ENCODE measurements at regions not wholly inside any gene's neighbourhood (a gene's known extent, or its start where the extent isn't known, plus 50 kb on each side); places are given as distances from the start of the nearest gene placed in this dataset.
"Not testable (repeated sequence)": the region's sequence is repeated elsewhere in the genome, so short reads cannot be mapped to it uniquely, and the experiment has no call there.

GRCh38 chr21:16438761-16439160 lies 709.0 kb downstream of the USP25 start:
- DNase-seq (ENCODE audit: low read depth in 4 of 4, low spot score in 3 of 4), result no peak

GRCh38 chr21:16441789-16442188 lies 712.0 kb downstream of the USP25 start:
- no peak for DNase-seq (ENCODE audit: low read depth in 4 of 4, low spot score in 3 of 4)

DNA sequence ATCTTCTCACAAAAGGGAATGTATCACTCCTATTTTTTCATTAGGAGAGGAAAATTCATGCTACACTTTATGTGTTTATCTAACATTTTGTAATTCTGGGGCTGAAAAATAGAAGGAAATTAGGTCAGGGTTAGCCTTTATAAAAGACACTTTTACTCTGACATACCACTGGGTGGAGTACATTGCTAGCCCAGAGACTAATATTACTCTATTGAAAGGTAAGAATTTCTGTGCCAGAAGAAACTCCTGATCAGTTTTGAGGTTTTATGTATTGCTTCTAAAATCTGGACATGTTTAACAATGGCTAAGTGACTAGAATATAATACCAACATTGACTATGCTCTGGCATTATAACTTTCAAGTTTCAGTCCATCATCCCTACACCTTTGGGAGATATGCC lies 724.6 kb downstream of the USP25 start:
- no peak for DNase-seq (ENCODE audit: low read depth in 4 of 4, low spot score in 3 of 4)

DNA sequence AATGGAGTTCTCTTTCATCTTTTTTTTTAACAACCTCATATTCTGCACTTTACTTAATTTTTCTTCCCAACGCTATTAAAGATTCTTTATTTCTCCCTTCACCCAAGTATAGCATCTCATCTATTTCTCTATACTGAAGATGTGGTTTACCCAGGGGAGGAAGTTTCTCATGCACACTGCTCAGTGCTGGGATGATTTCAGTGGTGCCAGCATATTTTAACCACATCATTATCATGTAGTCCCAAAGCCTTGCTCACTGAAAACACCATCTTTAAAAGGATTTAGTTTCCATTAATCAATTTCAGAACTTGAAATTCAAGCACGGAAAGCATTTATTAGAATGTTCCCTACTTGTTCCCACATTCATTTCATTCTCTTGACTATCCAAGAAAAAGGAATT lies 725.7 kb downstream of the USP25 start:
- no peak for DNase-seq (ENCODE audit: low read depth in 4 of 4, low spot score in 3 of 4)

- peak; percentile 10 to 16 (median 12) for DNase-seq (ENCODE audit: low read depth in 4 of 4, low spot score in 3 of 4)
These were observed 726.2 kb downstream of the USP25 start for GRCh38 chr21:16455978-16456377.

GRCh38 chr21:16457498-16457897 lies 727.7 kb downstream of the USP25 start:
- DNase-seq (ENCODE audit: low read depth in 4 of 4, low spot score in 3 of 4), result no peak

GRCh38 chr21:16460936-16461335 lies 731.2 kb downstream of the USP25 start:
- no peak for DNase-seq (ENCODE audit: low read depth in 4 of 4, low spot score in 3 of 4)

DNA sequence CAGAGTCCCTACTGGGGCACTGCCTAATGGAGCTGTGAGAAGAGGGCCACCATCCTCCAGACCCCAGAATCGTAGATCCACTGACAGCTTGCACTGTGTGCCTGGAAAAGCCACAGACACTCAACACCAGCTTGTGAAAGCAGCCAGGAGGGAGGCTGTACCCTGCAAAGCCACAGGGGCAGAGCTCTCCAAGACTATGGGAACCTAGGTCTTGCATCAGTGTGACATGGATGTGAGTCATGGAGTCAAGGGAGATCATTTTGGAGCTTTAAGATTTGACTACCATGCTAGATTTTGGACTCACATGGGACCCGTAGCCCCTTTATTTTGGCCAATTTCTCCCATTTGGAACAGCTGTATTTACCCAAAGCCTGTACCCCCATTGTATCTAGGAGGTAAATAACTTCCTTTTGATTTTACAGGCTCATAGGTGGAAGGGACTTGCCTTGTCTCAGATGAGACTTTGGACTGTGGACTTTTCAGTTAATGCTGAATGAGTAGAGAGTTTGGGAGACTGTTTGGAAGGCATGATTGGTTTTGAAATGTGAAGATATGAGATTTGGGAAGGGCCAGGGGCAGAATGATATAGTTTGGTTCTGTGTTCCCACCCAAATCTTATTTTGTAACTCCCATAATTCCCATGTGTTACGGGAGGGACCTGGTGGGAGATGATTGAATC lies 734.6 kb downstream of the USP25 start:
- not testable (repeated sequence) for DNase-seq (ENCODE audit: low read depth in 4 of 4, low spot score in 3 of 4)

DNA sequence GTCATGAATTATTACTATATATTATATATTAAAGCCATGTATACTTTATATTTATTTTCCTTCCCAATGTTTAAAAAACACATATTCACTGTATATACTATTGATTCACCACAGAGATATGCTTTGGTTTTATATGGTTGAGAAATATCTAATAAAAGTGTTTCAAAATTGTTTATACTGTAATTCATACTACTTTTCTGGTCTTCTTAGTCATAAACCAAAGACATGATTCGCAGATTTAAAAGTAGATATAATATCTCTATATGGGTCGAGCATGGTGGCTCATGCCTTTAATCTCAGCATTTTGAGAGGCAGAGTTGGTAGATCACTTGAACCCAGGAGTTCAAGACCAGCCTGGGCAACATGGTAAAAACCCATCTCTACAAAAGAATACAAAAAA lies 738.4 kb downstream of the USP25 start:
- no peak for DNase-seq (ENCODE audit: low read depth in 4 of 4, low spot score in 3 of 4)

DNA sequence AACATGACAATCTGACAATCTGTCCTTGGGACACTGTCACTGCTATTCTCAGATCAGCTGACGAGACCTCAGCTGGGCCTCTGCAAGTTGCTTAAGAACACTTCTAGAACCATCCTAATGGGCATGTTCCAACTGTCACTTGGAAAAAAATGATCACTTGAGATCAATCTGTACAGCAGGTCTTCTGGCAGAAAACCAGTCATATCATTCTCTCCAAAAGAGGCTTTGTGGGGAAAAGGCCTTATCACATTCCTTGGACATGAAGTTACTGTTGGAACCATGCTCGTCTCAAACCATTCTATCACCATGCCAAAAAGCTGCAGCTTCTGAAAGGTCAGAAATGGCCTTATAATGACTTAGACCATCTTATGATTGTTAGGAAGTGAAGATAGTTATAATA lies 744.2 kb downstream of the USP25 start:
- DNase-seq (ENCODE audit: low read depth in 4 of 4, low spot score in 3 of 4), result no peak

DNA sequence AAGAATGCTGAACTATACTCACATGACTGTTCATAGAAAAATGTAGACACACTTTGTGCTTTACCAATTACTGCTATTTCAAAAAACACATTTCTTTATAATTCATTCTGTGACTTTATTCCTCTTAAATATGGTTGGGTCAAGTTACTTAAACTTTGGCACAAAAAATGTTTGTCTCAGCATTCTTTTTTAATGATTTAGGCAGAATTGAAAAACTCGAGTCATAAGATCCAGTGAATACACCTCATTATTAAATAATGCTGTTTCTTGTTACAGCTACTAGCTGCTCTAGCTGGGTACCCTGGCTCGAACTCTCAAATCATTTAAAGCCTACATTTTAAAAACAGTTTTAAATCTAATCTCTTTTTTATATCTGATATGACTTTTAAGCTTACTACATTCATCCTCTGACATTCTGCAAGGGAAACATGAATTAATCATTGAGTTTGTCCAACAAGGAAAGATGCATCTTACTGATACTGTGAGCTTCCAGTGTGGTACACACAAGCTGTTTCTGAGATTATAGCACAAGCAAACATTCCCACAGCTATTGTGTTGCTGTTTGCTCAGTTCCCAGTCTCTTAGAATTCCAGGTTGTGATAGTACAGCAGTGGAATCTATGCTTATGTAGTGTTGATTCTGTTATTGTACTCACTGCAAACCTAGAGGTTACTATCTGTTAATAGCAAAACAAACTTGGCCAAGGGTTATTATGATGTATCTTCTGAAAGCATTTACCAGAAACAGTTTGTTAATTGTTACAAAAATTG lies 746.5 kb downstream of the USP25 start:
- no peak for DNase-seq (ENCODE audit: low read depth in 4 of 4, low spot score in 3 of 4)

DNA sequence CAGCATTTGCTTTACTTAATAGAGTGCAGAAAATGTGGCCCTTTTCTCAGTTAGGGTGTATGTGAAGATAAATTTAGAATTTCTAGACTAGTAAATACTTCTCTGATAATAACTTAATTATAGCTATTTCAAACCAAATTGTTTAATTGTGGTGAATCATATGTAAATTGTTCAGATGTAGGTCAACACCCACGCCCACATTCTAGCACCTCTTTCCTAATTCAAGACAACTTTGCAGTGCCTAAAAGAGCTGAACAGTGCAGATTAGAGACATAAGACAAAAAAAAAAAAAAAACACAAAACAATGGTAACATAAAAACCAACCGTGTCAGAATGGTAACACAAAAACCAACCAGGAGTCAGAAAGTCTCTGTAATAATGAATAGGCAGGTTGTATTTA lies 758.3 kb downstream of the USP25 start:
- DNase-seq (ENCODE audit: low read depth in 4 of 4, low spot score in 3 of 4), result no peak

GRCh38 chr21:16492356-16492755 lies 762.6 kb downstream of the USP25 start:
- no peak for DNase-seq (ENCODE audit: low read depth in 4 of 4, low spot score in 3 of 4)

- DNase-seq (ENCODE audit: low read depth in 4 of 4, low spot score in 3 of 4), result no peak
These were observed 763.1 kb downstream of the USP25 start for GRCh38 chr21:16492892-16493291.

DNA sequence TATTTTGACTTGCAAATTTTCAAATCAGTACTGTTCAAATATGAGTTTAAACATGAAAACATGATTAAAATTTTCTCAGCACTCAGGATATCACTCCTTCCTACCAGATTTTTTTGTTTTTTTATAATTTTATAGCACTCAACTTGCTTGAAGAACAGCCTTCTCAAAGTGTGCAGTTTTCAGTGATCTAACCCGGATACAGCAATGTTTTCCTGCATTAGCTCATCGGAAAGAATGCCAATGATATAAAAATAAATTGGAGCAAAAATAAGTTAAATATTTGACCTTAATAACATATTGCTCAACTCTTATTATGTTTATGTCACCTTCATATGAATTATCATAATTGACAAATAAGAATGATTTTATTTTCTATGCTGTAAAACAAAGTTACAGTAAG lies 766.8 kb downstream of the USP25 start:
- no peak for DNase-seq (ENCODE audit: low read depth in 4 of 4, low spot score in 3 of 4)

DNA sequence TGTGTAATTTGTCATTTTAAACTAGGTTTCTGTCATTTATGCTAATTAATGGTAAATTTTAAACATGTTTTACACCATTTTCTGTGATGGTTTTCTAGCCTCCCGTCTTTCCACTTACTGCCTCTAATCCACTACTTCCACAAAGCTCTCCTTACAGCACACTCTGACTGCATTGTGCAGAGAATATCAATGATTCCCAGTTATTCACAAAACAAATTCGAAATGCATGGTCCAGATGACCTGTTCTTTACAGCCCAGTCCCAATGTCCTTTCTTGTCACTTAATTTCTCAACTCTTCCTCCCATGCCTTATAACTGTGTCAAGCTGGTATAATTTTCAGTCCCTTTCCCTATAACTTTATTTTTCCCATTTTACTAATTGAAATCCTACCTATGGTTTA lies 770.5 kb downstream of the USP25 start:
- no peak for DNase-seq (ENCODE audit: low read depth in 4 of 4, low spot score in 3 of 4)

- DNase-seq (ENCODE audit: low read depth in 4 of 4, low spot score in 3 of 4), result no peak
These were observed 772.5 kb downstream of the USP25 start for GRCh38 chr21:16502273-16502672.

GRCh38 chr21:16502897-16503296 lies 773.1 kb downstream of the USP25 start:
- no peak for DNase-seq (ENCODE audit: low read depth in 4 of 4, low spot score in 3 of 4)

DNA sequence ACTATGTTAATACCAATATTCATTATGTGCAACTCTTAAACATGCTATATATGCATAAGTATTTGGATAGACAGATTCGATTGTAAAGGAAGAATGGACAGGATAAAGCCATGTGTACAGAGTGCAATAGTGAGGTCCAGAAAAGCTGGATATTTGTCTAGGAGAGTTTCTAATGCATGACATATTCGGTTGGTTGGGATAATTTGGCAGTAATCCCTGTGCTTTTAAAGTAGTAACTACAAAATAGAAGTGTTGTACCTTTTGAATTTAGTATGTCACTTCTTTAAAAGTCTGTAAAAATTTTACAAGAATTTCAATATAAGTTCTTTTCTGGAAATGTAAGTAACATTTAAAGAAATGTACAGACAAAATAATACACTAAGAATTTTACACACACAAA lies 774.5 kb downstream of the USP25 start:
- DNase-seq (ENCODE audit: low read depth in 4 of 4, low spot score in 3 of 4), result no peak

DNA sequence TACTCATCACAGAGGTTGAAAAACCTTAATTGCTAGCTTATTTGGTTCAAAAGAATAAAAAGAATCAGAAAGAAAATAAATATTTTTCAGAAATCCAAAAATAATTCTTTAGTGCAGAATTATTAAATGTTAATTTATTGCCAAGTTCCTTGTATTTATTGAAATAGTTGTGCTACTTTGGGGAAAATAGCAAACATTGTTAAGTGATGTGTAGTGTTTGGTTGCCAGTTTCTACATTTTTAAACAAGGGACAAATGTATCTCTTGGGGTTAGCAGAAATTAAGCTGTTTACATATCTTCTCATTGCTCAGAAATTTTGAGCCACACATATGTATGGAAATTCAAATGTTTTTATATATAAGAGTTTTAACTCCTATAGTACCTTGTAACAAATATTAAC lies 775.0 kb downstream of the USP25 start:
- no peak for DNase-seq (ENCODE audit: low read depth in 4 of 4, low spot score in 3 of 4)

DNA sequence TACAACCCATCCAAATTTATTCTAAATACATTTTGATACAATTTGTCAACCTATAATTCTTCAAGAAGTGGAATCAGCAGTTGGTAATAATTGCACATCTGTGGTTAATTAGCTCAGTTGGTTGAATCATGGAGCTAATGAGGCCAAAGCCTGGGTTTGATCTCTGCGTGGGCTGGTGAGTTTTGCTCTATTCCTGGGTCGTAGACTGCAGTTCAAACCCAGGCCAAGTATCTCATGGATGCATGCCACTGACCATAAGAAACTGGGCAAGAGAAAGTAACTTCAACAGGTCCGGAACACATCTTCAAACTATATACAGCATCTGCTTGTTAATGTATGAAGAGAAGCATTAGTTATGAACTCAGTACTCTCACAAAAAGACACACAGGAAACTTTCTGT lies 779.7 kb downstream of the USP25 start:
- DNase-seq (ENCODE audit: low read depth in 4 of 4, low spot score in 3 of 4), result no peak

GRCh38 chr21:16514316-16514715 lies 784.5 kb downstream of the USP25 start:
- no peak for DNase-seq (ENCODE audit: low read depth in 4 of 4, low spot score in 3 of 4)
